NCI-H2227 treated with DMSO at 0.1 percent for 48 hours (cell line): ENCODE measurements at regions not wholly inside any gene's neighbourhood (a gene's known extent, or its start where the extent isn't known, plus 50 kb on each side); places are given as distances from the start of the nearest gene placed in this dataset.
A peak's percentile ranks its signal among the peaks of the same experiment; 100 is the strongest.

Experiments
- DNase-seq: peaks from one replicate; lab custom pipeline; 2025; lab: John Stamatoyannopoulos, UW

- DNase-seq, result no peak
Observed at GRCh38 chr7:13035233-13035632, 347.8 kb downstream of the ARL4A start.

GRCh38 chr7:13036256-13036780 lies 348.9 kb downstream of the ARL4A start:
- no peak for DNase-seq

GRCh38 chr7:13037216-13037615 lies 349.8 kb downstream of the ARL4A start:
- no peak for DNase-seq

GRCh38 chr7:13041368-13041988 lies 354.0 kb downstream of the ARL4A start:
- peak; percentile 49 for DNase-seq

- DNase-seq, result no peak
Observed at GRCh38 chr7:13042605-13043236, 355.3 kb downstream of the ARL4A start.

- no peak for DNase-seq
Observed at GRCh38 chr7:13044309-13044708, 356.9 kb downstream of the ARL4A start.

- no peak for DNase-seq
Observed at GRCh38 chr7:13047061-13047460, 359.6 kb downstream of the ARL4A start.

GRCh38 chr7:13049946-13050345 lies 362.5 kb downstream of the ARL4A start:
- no peak for DNase-seq

- DNase-seq, result no peak
Observed at GRCh38 chr7:13050703-13051102, 363.3 kb downstream of the ARL4A start.

GRCh38 chr7:13055732-13056368 lies 368.4 kb downstream of the ARL4A start:
- DNase-seq, result no peak

- DNase-seq, result no peak
Observed at GRCh38 chr7:13057462-13058200, 370.2 kb downstream of the ARL4A start.

GRCh38 chr7:13060173-13060572 lies 372.7 kb downstream of the ARL4A start:
- DNase-seq, result no peak

GRCh38 chr7:13061115-13061514 lies 373.7 kb downstream of the ARL4A start:
- DNase-seq, result no peak

- no peak for DNase-seq
Observed at GRCh38 chr7:13062631-13063030, 375.2 kb downstream of the ARL4A start.

GRCh38 chr7:13067036-13067435 lies 379.6 kb downstream of the ARL4A start:
- peak; percentile 17 for DNase-seq

- no peak for DNase-seq
Observed at GRCh38 chr7:13068032-13068431, 380.6 kb downstream of the ARL4A start.

- no peak for DNase-seq
Observed at GRCh38 chr7:13069841-13070240, 382.4 kb downstream of the ARL4A start.

- DNase-seq, result no peak
Observed at GRCh38 chr7:13072014-13072413, 384.6 kb downstream of the ARL4A start.

- DNase-seq, result no peak
Observed at GRCh38 chr7:13077466-13077865, 390.0 kb downstream of the ARL4A start.

- no peak for DNase-seq
Observed at GRCh38 chr7:13078105-13078504, 390.7 kb downstream of the ARL4A start.

- no peak for DNase-seq
Observed at GRCh38 chr7:13090959-13091358, 403.5 kb downstream of the ARL4A start.

GRCh38 chr7:13091974-13092707 lies 404.7 kb downstream of the ARL4A start:
- no peak for DNase-seq
